Breast epithelium (tissue), 4 donors: ENCODE measurements at regions not wholly inside any gene's neighbourhood (a gene's known extent, or its start where the extent isn't known, plus 50 kb on each side); places are given as distances from the start of the nearest gene placed in this dataset.

Source experiments
- DNase-seq, 2 donors: peaks; one replicate each; pipeline ENCODE4 v3.0.0-alpha.2; 2019; ENCODE audit warnings: low spot score in 2 of 2
- H3K27ac ChIP-seq, 2 donors: fragments of 200-600 bp; sonication (generic) in 1 of 2; one replicate each; pipeline ENCODE4 v1.5.1; 2016 to 2019; ENCODE audit warnings: mild to moderate bottlenecking in 1 of 2
- H3K27me3 ChIP-seq, 2 donors: fragments of 200-600 bp; sonication (generic) in 1 of 2; one replicate each; pipeline versions ENCODE4 v1.5.1 to v1.6.0; 2017 to 2019; ENCODE audit warnings: control low read depth in 1 of 2, mild to moderate bottlenecking in 1 of 2
- H3K36me3 ChIP-seq: fragments of 200-600 bp; one replicate; pipeline ENCODE4 v1.5.1; 2019
- H3K4me1 ChIP-seq, 2 donors: fragments of 200-600 bp; sonication (generic); one replicate each; pipeline ENCODE4 v1.5.1; 2016 to 2019; ENCODE audit warnings: control low read depth in 1 of 2
- H3K4me3 ChIP-seq, 3 donors: fragments of 200-600 bp; sonication (generic); 1 replicate in 2 of 3; 2 replicates in 1 of 3; pipeline ENCODE4 v1.5.1; 2016 to 2019; ENCODE audit warnings: mild to moderate bottlenecking in 3 of 3, moderate library complexity in 2 of 3
- H3K9me3 ChIP-seq, 2 donors: fragments of 200-600 bp; sonication (generic) in 1 of 2; one replicate each; pipeline ENCODE4 v1.5.1; 2016 to 2019; ENCODE audit warnings: control low read depth in 1 of 2
- CTCF ChIP-seq, 3 donors: fragments of 450-650 bp; IDR thresholded peaks; one replicate each; pipeline ENCODE4 v1.5.1; 2016 to 2017; ENCODE audit warnings: antibody characterized with exemption in 3 of 3, mild to moderate bottlenecking in 3 of 3, moderate library complexity in 3 of 3
- POLR2A ChIP-seq: fragments of 450-650 bp; IDR thresholded peaks from one replicate; pipeline ENCODE4 v1.6.1; 2016; ENCODE audit warnings: antibody characterized with exemption, mild to moderate bottlenecking, moderate library complexity
- POLR2AphosphoS5 ChIP-seq, 3 donors: sonication (generic); formaldehyde crosslinking; IDR thresholded peaks; one replicate each; pipeline ENCODE4 v1.6.1; 2017; ENCODE audit warnings: antibody characterized with exemption in 3 of 3
- intact Hi-C: fragments of 100-400 bp; cut with DNase I; formaldehyde crosslinking; loops from one replicate; pipeline ENCODE4 v1.15.1; 2023; ENCODE audit warnings: low total_unique reads

GRCh38 chr11:26065944-26066343, 266.0 kb upstream of the ANO3 start:
- Histone ChIP-seq H3K4me1 (no peaks in the 10 kb centered on the region), H3K36me3 (no peaks in the 10 kb centered on the region), H3K4me3 (no peak overlapping the region), H3K27ac (no peak overlapping the region), H3K27me3 (no peaks in the 10 kb centered on the region), H3K9me3 (no peaks in the 10 kb centered on the region)
- DNase-seq: no peak
- TF ChIP-seq POLR2AphosphoS5 (IDR thresholded peaks at IDR 0.05): no peak
- no peak for TF ChIP-seq POLR2A
- TF ChIP-seq CTCF (IDR thresholded peaks at IDR 0.05): no peak
- intact Hi-C loops: no loop called here

GRCh38 chr11:26070714-26071380, 261.1 kb upstream of the ANO3 start:
- Histone ChIP-seq H3K27me3 (no peaks in the 10 kb centered on the region), H3K4me3 (no peak overlapping the region), H3K9me3 (no peaks in the 10 kb centered on the region), H3K27ac (no peak overlapping the region), H3K4me1 (no peaks in the 10 kb centered on the region), H3K36me3 (no peaks in the 10 kb centered on the region)
- TF ChIP-seq CTCF (IDR thresholded peaks at IDR 0.05) (no peak), POLR2A (no peak), POLR2AphosphoS5 (IDR thresholded peaks at IDR 0.05) (no peak)
- intact Hi-C loops: no loop called here
- DNase-seq: no peak

- Histone ChIP-seq H3K9me3 (no peaks in the 10 kb centered on the region), H3K27ac (no peak overlapping the region), H3K4me3 (no peak overlapping the region), H3K27me3 (no peaks in the 10 kb centered on the region), H3K36me3 (no peaks in the 10 kb centered on the region), H3K4me1 (no peaks in the 10 kb centered on the region)
- intact Hi-C loops: no loop called here
- DNase-seq: no peak
- TF ChIP-seq CTCF (IDR thresholded peaks at IDR 0.05): no peak
- TF ChIP-seq POLR2AphosphoS5 (IDR thresholded peaks at IDR 0.05): no peak
- TF ChIP-seq POLR2A: no peak
Measured at GRCh38 chr11:26072614-26073153, 259.2 kb upstream of the ANO3 start.

GRCh38 chr11:26073646-26074045, 258.3 kb upstream of the ANO3 start:
- no peak overlapping the region for H3K27ac ChIP-seq
- H3K4me3 ChIP-seq: no peak overlapping the region
- intact Hi-C loops: no loop called here
- H3K27me3 ChIP-seq: no peaks in the 10 kb centered on the region
- no peak for DNase-seq
- no peaks in the 10 kb centered on the region for H3K4me1 ChIP-seq
- no peak for TF ChIP-seq CTCF (IDR thresholded peaks at IDR 0.05)
- TF ChIP-seq POLR2A: no peak
- no peak for TF ChIP-seq POLR2AphosphoS5 (IDR thresholded peaks at IDR 0.05)
- H3K36me3 ChIP-seq: no peaks in the 10 kb centered on the region
- H3K9me3 ChIP-seq: no peaks in the 10 kb centered on the region

- no peaks in the 10 kb centered on the region for H3K4me1 ChIP-seq
- H3K27me3 ChIP-seq: no peaks in the 10 kb centered on the region
- intact Hi-C loops: no loop called here
- H3K36me3 ChIP-seq: no peaks in the 10 kb centered on the region
- no peak overlapping the region for H3K27ac ChIP-seq
- H3K4me3 ChIP-seq: no peak overlapping the region
- TF ChIP-seq CTCF (IDR thresholded peaks at IDR 0.05) (no peak), POLR2A (no peak), POLR2AphosphoS5 (IDR thresholded peaks at IDR 0.05) (no peak)
- no peak for DNase-seq
- no peaks in the 10 kb centered on the region for H3K9me3 ChIP-seq
Measured at GRCh38 chr11:26076233-26076990, 255.5 kb upstream of the ANO3 start.
